Gastroesophageal sphincter (tissue), 3 donors: ENCODE measurements at regions not wholly inside any gene's neighbourhood (a gene's known extent, or its start where the extent isn't known, plus 50 kb on each side); places are given as distances from the start of the nearest gene placed in this dataset.

Source experiments
- CTCF ChIP-seq, 4 experiments: fragments of 200-600 bp in 2 of 4; fragments of 450-650 bp in 2 of 4; sonication (generic) in 1 of 4; IDR thresholded peaks; one replicate each; pipeline ENCODE4 v1.5.1; 2017 to 2019; ENCODE audit warnings: antibody characterized with exemption in 4 of 4, mild to moderate bottlenecking in 2 of 4, moderate library complexity in 2 of 4
- POLR2AphosphoS5 ChIP-seq: sonication (generic); formaldehyde crosslinking; IDR thresholded peaks from one replicate; pipeline ENCODE4 v1.6.1; 2017; ENCODE audit warnings: antibody characterized with exemption

DNA sequence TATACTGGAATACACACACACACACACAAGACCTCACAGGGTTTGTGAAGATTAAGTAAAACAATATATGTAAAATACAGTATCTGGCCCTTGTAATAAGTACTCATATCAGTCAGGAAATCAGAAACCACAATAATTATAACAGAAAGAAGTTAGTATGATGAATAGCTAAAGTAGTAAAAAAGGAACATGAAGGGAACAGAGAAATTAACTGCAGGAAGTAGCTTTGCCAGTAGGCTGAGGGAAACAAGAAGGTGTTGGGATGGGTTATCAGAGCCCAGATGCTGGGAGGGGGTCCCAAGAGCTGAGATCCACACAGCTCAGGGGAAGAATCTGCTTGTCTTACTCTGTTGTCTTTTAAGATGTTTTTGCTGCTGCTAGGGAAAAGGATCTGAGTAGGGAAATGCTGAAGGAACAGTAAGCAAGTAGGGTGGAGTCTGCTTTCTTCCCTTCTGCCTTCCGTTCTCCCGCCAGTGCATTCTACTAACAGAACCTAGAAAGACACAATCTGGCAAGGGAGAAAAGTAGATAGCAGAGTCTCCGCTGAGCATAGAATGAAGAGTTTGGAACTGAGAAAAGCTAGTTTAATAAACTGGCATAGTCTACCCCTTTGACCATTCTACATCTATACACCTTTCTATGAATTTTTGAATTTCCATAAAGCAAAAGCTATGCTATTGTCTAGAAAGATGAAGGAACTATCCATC lies 55.3 kb upstream of the ALDH1A1 start:
- TF ChIP-seq CTCF (IDR thresholded peaks at IDR 0.05) (no peak), POLR2AphosphoS5 (no peak)
